Prostate gland (tissue), 2 donors: ENCODE measurements at regions not wholly inside any gene's neighbourhood (a gene's known extent, or its start where the extent isn't known, plus 50 kb on each side); places are given as distances from the start of the nearest gene placed in this dataset.

Experiments used
- DNase-seq: peaks from one replicate; pipeline ENCODE4 v3.0.0-alpha.2; 2019; ENCODE audit warnings: low spot score
- H3K27ac ChIP-seq, 2 donors: fragments of 200-600 bp; sonication (generic); 2 replicates each; pipeline ENCODE4 v1.5.1; 2017 to 2019
- H3K27me3 ChIP-seq: fragments of 200-600 bp; sonication (generic); replicated peaks from 2 replicates; pipeline ENCODE4 v1.5.1; 2019; ENCODE audit not compliant: insufficient read depth
- H3K36me3 ChIP-seq, 2 donors: fragments of 200-600 bp; sonication (generic); 1 replicate in 1 of 2; 2 replicates in 1 of 2; pipeline versions ENCODE4 v1.5.1 to v1.8.1; 2017 to 2019
- H3K4me1 ChIP-seq: fragments of 200-600 bp; sonication (generic); replicated peaks from 2 replicates; pipeline ENCODE4 v1.5.1; 2019
- H3K4me3 ChIP-seq, 2 donors: fragments of 200-600 bp; sonication (generic); 2 replicates each; pipeline ENCODE4 v1.5.1; 2017 to 2019
- H3K9me3 ChIP-seq: fragments of 200-600 bp; sonication (generic); 2 replicates; pipeline ENCODE4 v1.5.1; 2017
- POLR2A ChIP-seq: fragments of 450-650 bp; IDR thresholded peaks from one replicate; pipeline ENCODE4 v1.6.1; 2016; ENCODE audit warnings: antibody characterized with exemption, mild to moderate bottlenecking
- POLR2AphosphoS5 ChIP-seq: sonication (generic); formaldehyde crosslinking; IDR thresholded peaks from one replicate; pipeline ENCODE4 v1.6.1; 2017; ENCODE audit warnings: antibody characterized with exemption
- WGBS: methylation state at CpG from one replicate; pipeline ENCODE4 v1.1.5; 2018; 5-methylcytosine and 5-hydroxymethylcytosine counted together
- intact Hi-C: fragments of 100-400 bp; cut with DNase I; formaldehyde crosslinking; loops from one replicate; pipeline ENCODE4 v1.14.2; 2022
- TF ChIP-seq, protein P1 (sequence below), 4 experiments: fragments of 200-600 bp in 2 of 4; fragments of 450-650 bp in 2 of 4; sonication (generic) in 2 of 4; IDR thresholded peaks; 1 replicate in 3 of 4; 2 replicates in 1 of 4; pipeline ENCODE4 v1.5.1; 2016 to 2019; ENCODE audit warnings: antibody characterized with exemption in 4 of 4, mild to moderate bottlenecking in 2 of 4, moderate library complexity in 2 of 4

DNA sequence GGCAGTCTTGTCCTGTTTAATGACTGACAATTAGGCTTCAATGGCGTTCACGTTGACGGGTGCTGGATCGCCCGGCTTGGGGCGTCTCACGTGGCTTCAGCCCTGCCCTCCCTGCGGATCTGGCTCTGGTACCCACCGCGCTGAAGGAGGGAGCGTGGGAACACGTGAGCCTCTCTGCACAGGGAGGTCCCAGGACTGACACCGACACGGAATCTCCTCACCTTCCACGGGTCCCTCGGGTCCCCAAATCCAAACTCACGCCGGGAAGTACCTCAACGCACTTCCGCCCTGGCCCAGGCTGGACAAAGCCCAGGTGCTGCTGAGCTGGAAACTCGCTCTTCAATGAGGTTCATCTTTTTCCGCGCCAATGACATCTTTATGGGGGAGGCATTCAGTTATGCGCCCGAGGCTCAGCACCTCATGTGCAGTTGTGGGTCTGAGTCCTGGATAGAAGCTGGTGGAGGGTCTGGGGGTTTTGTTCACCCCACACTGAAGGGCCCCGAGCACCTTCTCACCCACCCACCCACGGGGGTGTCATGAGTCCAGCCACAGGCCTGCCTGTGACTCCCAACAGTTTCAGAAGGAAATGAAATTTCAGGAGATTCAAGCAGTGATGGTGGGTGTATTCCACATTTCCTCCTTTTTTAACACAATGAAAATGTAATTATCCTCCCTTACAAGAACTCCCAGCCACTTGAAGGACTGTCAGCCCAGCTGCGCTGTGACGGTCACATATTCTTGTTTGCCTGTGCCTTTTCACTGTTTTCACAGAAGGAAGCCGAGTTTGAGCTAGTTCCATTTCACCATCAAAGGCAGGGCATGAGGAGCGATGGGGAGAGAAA lies 251.7 kb upstream of the SFSWAP start:
- H3K36me3 ChIP-seq, result no peaks in the 10 kb centered on the region
- intact Hi-C loops, result no loop called here
- 73% methylated on average over 31 of the region's 31 CpGs for WGBS
- TF ChIP-seq, protein P1, sequence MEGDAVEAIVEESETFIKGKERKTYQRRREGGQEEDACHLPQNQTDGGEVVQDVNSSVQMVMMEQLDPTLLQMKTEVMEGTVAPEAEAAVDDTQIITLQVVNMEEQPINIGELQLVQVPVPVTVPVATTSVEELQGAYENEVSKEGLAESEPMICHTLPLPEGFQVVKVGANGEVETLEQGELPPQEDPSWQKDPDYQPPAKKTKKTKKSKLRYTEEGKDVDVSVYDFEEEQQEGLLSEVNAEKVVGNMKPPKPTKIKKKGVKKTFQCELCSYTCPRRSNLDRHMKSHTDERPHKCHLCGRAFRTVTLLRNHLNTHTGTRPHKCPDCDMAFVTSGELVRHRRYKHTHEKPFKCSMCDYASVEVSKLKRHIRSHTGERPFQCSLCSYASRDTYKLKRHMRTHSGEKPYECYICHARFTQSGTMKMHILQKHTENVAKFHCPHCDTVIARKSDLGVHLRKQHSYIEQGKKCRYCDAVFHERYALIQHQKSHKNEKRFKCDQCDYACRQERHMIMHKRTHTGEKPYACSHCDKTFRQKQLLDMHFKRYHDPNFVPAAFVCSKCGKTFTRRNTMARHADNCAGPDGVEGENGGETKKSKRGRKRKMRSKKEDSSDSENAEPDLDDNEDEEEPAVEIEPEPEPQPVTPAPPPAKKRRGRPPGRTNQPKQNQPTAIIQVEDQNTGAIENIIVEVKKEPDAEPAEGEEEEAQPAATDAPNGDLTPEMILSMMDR (IDR thresholded peaks at IDR 0.05), result no peak
- TF ChIP-seq POLR2AphosphoS5, result no peak
- no peak for TF ChIP-seq POLR2A
- no peak overlapping the region for H3K27ac ChIP-seq
- no peaks in the 10 kb centered on the region for H3K4me1 ChIP-seq
- H3K27me3 ChIP-seq, result peaks cover 8% of the 10 kb centered on the region
- no peak overlapping the region for H3K4me3 ChIP-seq
- no peaks in the 10 kb centered on the region for H3K9me3 ChIP-seq
- DNase-seq, result no peak

DNA sequence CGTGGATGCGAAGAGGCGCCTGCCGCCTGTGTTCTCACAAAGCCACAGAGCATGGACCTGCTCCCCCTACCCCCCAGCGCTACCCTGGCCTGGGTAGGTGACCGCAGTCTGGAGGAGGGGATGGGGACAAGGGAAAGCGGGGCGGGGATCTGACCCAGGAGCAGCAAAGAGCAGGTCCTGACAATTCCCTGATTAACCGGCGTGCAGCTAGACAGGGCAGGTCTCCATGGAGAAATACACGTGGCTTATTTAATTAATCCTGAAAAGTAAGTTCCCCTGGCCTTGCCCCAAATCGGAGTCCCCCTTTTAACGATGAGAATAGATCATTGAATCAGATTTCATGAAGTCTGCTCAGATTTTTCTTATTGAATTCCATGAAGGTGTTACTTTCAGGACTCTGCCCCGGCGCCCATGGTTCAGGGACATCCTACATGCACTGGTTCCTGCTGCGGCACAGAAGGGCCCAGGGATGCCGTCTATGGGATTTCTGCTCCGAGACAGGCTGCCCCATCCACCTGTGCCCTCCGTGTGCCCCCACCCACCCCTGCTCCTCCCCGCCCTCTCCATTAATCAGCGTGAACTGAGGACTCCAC lies 251.0 kb upstream of the SFSWAP start:
- Histone ChIP-seq H3K27ac (no peak overlapping the region), H3K4me3 (no peak overlapping the region), H3K4me1 (no peaks in the 10 kb centered on the region), H3K27me3 (peaks cover 8% of the 10 kb centered on the region), H3K9me3 (no peaks in the 10 kb centered on the region), H3K36me3 (no peaks in the 10 kb centered on the region)
- intact Hi-C loops, result no loop called here
- 36% methylated on average over 21 of the region's 21 CpGs for WGBS
- TF ChIP-seq, protein P1 (IDR thresholded peaks at IDR 0.05), result no peak
- no peak for DNase-seq

DNA sequence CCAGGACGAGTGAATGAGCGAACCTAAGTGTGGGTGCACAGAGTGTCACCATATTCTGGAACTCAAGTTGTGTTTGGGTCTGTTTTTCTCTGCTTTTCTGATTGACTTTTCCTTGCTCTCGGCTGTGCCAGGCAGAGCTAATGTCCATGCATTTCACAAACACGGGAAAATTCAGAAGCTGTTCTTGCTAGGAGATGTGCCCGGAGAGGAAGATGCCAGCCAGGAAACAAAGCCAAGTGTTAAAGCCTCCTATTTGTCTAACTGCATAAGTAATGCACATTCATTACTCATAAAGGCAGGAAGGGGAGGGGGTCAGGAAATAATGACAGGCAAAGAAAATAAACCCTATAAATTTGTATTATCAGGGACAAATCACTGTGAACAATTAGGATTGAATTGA lies 250.4 kb upstream of the SFSWAP start:
- Histone ChIP-seq H3K36me3 (no peaks in the 10 kb centered on the region), H3K9me3 (no peaks in the 10 kb centered on the region), H3K4me1 (no peaks in the 10 kb centered on the region), H3K27ac (no peak overlapping the region), H3K27me3 (peaks cover 8% of the 10 kb centered on the region), H3K4me3 (no peak overlapping the region)
- TF ChIP-seq POLR2A (no peak), POLR2AphosphoS5 (no peak)
- TF ChIP-seq, protein P1 (IDR thresholded peaks at IDR 0.05), result no peak
- WGBS, result 40% methylated on average over 5 of the region's 5 CpGs
- DNase-seq, result no peak
- intact Hi-C loops, result no loop called here

DNA sequence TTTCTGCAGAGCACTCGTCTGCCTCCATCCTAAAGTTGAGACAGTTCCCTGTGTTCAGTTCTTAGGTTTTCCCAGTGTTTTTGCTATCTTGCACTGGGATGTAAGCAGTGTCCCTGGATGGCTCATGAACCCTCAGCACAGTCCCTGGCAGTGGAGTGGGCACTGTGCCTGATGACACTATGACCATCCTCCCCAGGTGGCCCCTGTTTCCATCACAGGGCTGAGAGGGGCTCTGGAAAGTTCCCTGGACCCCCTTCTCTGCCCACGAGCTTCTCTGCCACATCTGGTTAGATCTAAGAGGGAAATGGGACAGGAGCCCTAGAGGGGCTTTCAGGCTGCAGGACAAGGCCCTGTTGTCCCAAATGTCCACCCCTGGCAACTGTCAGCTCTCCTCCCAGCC lies 249.8 kb upstream of the SFSWAP start:
- Histone ChIP-seq H3K4me1 (no peaks in the 10 kb centered on the region), H3K27me3 (peaks cover 8% of the 10 kb centered on the region), H3K4me3 (no peak overlapping the region), H3K36me3 (no peaks in the 10 kb centered on the region), H3K27ac (no peak overlapping the region), H3K9me3 (no peaks in the 10 kb centered on the region)
- intact Hi-C loops, result no loop called here
- TF ChIP-seq, protein P1 (IDR thresholded peaks at IDR 0.05), result no peak
- TF ChIP-seq POLR2A, result no peak
- 73% methylated on average over 2 of the region's 2 CpGs for WGBS
- no peak for DNase-seq

DNA sequence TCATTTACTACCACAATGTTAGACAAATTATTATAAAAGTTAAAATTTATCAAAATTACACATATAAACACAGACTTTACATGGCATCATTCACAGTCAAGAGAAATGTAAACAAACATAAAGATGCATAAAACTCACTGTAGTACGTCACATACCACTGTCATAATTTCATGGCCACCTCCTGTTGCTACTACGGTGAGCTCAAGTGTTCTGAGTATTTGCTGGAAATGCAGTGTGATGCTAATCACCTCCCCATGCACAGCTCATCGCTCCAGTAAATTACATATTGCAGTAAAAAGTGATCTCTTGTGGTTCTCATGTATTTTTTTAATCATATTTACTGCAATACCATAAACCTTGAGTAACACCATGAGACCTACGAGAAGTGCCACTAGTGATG lies 247.7 kb upstream of the SFSWAP start:
- intact Hi-C loops, result no loop called here
- Histone ChIP-seq H3K4me1 (no peaks in the 10 kb centered on the region), H3K4me3 (no peak overlapping the region)

More for the DNA sequence above, 247.7 kb upstream of the SFSWAP start:
- WGBS, result 50% methylated on average over 4 of the region's 4 CpGs
- Histone ChIP-seq H3K9me3 (no peaks in the 10 kb centered on the region), H3K27ac (no peak overlapping the region), H3K36me3 (no peaks in the 10 kb centered on the region), H3K27me3 (peaks cover 6% of the 10 kb centered on the region)
- no peak for DNase-seq
- TF ChIP-seq POLR2AphosphoS5 (no peak), POLR2A (no peak)
- TF ChIP-seq, protein P1 (IDR thresholded peaks at IDR 0.05), result no peak
